Right renal cortex interstitium (tissue), 3 donors: ENCODE measurements at regions not wholly inside any gene's neighbourhood (a gene's known extent, or its start where the extent isn't known, plus 50 kb on each side); places are given as distances from the start of the nearest gene placed in this dataset.

ENCODE experiments used
- DNase-seq, 3 donors: peaks; one replicate each; pipeline ENCODE4 v3.0.0-alpha.2; 2013; ENCODE audit warnings: low read depth in 3 of 3, low spot score in 2 of 3

DNA sequence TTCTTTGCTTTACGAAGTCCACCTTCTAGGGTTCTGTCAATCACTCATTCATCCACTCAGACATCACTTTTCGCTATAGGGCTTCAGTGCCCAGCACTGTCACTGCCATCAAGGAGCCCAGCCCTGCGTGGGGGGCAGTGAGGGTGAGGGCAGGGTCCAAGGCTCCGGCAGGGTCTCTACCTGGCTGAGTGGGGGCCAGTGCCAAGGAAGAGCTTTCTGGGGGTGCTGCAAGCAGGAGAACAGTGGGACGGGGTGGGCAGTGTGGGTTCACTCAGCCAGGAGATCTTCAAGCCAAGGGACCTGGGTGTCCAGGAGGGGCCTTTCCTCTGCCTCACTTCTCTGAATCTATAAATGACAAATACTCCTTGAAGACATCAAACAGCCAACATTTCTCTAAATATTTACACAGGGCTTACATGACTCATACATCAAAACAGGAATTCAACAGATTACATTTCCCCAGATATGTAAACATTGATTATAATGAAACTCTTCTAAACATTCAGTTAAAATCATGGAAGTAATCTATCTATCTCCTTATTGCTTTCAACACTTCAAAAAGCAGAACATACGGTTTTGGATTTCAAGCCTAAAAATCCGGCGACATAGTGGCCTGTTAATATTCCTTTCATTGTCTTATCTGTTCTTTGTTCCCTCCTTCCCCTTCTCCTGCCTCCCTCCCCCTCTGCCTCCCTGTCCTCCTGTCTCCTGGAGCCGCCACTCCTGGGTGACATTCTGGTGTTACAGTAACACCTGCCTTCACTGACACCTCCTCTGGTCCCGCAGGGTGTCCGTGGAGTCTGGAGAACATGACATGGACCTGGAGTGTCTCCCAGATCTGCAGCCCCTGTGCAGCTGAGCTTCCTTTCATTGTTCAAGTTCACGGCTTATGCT is 94.4 kb upstream of the ADRA2C start:
- no peak for DNase-seq

DNA sequence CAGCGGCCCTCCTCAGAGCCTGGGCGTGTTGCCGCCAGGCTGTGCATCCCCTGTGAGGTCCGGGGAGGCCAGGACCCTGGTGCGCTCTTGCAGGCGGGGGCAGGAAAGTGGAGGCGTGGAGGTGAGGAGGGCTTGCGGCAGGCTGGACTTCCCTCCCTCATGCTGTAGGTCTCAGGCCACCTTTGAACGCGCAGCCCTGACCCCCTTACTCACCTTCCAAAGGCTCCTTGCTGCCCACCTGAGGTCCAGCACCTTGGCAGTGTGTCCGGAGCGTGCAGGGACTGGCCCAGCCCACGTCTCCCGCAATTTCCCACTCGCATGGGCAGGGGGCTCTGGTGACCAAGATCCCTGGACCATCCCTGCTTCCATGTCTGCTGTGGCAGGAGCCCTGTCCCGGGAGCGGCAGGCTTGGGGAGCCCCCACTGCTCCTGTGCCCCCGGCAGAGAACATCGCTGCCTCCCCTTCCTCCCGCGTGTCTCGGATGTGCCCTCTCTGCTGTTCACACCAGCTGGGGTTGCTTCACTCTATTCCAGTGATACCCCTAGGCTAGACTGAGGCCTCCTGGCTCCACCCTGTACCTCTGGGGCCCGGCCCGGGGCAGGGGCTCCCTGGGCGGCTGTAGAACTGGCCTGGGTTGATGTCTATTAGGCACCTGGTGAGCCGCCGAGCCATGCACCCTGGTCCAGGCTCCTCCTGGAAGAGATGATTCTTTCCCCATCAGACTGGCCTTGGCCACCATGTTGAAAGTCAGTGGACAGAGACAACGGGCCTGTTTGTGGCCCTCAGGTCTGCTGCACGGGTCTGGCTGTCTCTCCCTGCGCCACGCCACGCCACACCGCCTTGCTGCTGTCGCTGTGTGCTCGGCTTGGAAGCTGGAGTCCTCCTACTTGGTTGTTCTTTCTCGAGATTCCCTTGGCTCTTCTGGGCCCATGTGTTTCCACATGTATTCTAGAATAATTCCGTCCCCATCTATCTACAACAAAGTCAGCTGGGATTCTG is 95.4 kb upstream of the ADRA2C start:
- no peak for DNase-seq

DNA sequence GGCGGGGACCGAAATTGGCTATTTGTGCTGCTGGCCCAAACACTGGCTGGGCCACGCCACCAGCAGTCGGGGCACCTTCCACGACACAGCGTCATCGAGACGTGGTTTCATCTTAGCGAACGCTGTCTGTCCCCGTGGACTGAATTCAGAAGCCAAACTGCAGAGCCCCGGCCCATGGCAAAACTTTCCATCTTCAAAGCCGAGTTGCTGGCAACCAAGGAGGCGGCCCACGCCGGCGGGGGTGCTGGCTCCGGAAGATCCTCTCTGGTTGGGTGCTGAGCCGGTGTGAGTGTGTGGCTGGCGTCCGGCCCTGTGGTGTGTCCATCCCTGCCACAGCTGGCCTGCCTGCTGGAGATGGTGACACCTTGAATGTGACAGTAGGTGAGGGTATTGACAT is 96.6 kb upstream of the ADRA2C start:
- no peak for DNase-seq

DNA sequence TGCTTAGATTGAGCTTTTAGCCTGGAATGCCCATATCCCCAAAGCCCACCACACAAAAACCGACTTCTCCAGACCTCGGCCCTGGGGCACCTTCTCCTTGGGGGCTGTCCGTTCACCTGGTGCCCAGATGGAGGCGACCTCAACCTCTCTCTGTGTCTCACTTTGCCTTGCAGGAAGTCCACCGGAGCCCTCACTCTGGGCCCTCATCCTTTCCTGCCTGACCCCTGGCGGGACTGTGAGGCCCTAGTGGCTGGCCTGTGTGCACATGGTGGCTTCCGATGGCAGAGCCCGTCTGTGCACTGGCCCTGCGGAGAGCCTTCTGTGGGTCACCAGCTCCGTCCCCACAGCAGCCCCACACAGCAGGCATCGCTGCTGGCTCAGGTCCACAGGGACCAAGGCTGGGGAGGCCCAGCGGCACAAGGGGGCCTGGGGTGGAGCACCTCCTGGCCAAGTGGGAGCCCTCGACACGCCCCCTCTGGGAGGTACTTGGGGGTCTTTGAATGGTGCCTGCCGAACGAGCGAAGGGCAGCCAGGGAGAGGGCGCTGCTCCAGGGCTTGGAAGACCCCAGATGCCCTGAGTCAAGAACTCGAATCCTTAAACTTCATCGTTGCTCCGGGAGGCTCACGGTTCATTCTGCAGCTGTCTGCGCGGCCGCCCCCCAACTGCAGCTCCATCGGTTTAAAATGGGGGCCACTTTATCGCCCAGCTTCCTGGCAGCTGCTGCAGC is 97.2 kb upstream of the ADRA2C start:
- no peak for DNase-seq

DNA sequence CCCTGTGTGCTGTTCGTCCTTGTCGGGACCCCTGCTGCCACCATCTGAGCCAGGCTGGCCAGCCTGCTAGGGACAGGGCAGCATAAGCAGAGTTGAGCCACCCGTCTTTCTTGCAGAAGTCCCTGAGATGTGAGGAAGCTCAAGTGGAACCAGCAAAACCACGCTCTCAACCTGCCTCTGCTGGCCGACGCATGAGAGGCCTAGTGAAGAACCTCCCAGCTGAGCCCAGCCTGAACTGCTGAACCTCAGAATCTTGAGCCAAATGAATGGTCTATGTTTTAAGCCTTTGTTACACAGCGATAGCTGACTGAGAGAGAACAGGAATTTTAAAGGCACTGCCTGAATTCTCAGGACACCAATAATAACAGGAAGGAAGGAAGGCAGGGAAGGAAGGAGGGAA is 98.9 kb upstream of the ADRA2C start:
- no peak for DNase-seq

DNA sequence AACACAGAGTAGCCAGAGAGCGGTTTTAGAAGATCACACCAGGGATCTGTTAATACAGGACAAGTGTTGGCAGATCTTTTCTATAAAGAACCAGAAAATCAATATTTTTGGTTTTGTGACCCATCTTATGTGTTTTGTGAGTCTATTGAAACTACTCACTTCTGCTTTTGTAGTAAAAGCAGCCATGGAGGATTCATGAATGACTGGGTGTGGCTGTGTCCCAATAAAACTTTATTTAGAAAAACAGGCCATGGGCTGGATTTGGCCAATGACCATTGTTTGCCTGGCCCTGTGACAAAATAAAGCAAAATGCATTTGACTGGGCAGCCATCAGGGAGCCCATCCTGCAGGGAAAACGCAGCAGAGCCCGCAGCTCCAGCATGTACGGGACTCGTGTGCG is 99.9 kb upstream of the ADRA2C start:
- no peak for DNase-seq

DNA sequence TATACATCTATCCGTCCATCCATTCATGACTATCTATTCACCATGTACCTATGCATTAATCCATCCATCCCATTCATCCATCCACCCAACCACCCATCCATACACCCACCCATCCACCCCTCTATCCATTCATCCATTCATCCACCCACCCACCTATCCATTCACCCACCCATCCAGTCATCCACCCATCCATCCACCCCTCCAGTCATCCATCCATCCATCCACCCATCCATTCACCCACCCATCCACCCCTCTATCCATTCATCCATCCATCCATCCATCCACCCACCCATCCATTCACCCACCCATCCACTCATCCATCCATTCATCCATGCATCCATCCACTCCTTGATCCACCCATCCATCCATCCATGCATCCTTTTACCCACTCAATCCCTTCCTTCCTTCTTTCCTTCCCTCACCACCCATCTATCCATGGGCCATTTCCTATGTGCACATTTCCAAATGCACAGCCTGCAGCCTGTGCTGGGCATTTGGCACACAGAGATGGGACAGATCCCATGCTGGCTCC is 100.8 kb upstream of the ADRA2C start:
- no peak for DNase-seq

DNA sequence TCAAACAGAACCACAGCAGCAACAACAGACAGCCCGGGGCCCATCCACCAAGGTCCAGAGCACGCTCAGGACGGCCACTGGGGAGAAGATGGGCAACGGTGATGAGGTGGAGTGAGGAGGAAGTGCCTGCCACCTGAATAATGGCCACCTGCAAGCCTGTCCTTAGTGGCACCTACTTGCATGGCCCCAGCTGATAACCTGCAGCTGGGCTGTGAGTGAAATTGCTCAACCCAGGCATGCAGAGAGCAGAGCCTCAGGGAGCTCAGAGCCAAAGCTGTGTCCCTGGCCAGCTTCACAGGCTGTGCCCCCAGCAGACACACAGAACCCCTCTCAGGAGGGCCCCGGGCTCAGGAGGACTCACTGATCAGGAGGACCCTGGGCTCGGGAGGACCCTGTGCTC is 102.4 kb upstream of the ADRA2C start:
- DNase-seq = no peak

DNA sequence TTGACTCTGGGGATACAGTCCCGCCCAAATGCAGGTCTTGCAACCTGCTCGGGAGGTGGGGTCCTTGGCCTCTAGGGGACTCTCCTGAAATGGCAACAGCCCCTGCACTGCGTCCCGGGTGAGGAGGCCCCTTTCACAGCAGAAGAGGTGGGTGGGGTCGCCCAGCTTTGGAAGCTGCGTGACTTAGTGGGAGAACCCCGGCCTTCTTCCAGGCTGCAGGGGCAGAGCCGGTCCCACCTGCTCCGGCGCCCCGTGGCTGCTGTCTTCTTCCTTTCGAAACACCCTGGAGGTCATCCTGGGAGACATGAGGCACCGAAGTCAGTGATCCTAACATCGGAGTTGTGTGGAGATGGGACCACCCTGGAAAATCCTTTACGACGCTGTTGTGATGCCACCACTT is 103.7 kb upstream of the ADRA2C start:
- no peak for DNase-seq

DNA sequence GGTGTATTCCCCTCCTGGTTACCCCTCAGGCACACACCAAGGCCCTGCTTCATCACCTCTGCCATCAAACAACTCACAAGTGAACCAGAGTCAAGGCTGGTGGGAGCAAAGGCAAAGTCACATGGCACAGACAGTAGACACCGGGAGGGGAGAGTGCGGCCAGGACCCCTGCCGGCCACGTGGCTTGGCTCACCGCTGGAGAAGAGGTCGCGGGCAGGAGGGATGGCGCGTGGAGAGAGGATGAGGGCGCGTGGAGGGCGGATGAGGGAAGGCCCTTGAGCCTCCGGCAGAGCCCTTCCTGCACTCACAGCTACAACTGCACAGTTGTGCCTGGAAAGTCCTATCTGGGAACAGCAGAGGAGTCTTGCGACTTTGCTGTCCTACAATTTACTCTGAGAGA is 104.2 kb upstream of the ADRA2C start:
- no peak for DNase-seq

DNA sequence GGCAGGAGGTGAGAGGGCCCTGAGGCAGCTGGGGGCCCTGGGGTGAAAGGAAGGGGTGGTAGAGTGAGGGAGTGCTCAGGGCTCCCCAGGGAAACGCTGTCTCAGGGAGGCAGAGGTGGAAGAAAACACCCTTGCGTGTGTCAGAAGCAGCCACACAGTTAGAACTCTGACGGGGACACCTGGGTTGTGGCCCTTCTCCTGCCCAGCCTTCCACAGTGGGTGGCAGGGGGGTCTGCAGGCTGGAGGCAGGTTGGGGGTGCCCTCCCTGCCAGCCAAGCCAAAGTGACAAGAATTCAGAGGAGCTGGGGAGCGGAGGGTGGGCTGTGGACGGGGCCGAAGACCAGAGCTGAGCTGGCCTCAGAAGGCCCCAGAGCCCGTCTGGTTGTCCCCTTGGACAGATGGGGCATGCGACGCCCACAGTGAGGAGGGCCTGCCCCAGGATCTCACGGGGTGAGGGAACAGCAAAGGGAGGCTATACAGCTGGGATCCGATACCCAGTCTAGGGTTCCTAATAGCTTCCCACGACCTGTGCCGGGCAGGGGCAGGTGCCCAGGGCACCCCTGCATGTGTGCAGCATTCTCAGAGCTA is 105.2 kb upstream of the ADRA2C start:
- DNase-seq = no peak

DNA sequence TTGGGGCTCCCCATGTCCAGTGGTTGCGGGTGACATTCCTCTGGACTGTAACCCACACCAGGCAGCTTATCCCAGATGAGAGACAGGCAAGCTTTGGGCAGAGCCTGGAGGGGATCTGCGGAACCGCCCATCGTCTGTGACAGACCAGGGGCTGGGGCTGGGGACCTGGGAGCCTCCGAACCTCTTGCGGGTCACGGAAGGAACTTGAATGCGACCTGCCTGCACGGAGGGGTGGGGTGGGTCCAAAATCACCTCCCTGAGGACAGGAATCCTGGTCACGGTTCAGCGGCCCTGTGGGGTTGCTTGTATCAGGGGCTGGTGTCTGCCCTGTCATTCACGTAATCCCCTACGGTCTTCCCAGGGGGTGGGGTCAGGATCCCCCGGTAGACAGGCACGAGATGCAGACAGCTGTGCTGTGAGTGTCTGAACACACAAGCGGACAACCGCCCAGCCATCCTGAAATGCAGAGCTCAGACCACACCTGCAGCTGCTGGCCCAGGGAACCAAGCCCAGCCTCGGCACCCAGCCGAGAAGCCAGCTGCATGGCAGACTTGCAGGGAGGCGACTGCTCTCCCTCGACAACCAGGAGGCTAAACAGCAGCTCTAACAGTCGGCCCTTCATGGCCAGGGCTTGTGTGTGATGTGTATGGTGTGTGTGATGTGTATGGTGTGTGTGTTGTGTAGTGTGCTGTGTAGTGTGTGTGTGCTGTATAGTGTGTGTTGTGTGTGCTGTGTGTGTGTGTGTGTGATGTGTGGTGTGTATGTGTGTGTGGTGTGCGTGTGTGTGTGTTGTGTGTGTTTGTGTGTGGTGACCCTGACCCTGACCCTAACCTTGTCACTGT is 105.9 kb upstream of the ADRA2C start:
- DNase-seq = no peak

DNA sequence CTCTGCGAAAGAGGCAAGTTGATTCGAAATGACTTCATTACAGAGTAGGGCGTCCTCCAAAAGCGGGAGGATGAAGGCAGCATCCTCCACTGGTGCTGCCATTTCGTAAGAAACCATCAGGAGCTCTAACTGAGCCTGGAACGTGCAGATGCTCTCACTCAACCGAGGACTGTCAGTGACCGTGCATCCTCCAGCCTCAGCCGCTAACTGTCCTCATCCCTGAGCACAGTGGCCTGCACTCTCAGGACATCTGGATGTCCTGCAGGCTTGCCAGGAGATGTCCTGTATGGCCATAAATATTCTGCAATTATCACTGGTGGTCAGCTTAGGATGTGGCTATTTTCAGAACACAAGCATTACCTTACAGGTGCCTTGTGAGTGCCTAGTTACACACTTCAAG is 107.1 kb upstream of the ADRA2C start:
- no peak for DNase-seq

DNA sequence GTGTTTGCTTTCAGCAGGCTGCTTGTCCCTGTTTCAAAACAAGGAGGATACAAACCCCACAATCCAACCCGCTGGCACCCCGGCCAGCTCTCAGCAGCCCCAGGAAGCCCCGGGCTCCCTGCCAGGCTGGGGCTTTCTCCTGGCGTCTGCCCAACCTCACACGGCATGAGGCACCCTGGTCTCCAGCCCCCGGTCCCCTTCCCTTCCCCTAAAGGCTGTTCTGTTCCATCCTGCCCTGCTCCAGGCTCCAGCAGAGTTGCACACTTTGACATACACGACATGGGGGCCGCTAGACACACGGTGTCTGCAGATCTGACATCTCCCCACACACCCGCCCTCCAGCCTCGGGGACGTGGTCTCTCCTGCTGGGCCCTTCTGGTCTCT is 107.7 kb upstream of the ADRA2C start:
- DNase-seq = no peak

DNA sequence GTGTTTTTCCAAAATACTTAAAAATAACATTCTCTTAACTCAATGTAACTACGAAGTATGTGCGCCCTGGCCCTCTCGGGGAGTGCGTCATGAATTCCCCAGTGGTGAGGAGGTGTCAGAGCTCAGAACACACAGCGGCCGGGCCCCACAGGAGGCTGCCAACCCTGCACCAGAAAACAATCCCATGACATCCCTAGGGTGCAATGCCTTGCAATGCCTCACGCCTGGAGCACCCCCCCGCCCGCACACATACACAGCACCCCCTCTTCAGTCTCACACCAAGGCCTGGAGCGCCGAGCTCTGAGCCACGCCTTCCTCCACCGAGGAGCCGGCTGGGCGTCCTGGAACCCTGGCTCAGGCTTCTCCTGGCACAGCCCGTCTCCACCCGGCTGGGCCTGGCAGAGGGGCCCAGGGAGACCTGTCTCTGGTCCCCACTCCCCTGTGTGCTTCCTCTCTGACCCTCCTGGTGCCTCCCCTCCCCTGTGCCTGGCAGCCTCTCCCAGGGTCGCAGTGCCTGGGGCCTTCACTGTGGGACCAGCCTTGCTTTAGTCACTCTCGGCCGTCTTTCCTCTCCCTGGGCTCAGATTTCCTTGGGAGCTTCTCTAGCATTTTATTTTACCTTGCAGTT is 108.2 kb upstream of the ADRA2C start:
- no peak for DNase-seq

DNA sequence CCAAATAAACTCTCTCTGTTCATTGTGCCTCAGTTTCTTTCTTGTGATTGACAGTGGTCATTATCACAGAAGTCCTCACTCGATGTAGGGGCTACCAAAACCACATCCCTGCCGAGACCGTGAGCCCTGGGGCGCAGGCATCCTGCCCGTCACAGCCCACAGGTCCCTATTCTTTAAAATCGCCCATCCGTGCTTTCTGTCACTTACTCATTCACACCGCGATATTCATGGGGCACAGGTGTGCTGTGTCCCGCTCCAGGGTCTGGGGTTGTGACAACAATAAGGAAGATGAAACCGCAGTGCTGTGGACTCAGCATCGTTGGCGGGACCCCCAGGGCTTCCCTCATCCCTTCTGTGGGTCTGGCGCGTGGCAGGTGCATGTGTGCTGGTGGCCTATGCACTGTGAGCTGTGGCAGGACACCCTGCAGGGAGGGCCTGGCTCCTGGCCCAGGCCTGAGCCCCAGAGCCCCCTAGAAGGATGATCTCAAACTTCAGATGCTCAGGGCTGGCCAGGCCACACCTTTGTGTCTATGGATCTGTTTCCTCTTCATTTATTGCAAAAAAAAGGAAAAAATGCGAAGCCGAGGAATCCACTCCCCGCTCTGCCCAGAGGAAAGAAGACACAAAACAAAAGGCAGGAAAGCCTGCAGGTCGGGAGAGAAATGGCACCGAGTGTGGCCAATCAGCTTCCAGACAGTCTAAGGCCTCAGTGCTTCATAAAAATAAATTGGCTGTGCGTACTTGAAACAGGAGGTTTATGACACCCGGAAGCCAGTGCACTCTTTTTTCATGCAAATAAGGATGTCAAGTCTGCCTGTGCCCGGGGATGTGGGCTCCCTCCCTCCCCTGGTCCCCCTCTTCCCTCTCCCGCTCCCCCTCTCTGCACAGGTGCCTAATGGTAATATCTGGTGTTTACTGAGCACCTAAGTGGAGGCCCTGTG is 109.5 kb upstream of the ADRA2C start:
- DNase-seq = no peak

DNA sequence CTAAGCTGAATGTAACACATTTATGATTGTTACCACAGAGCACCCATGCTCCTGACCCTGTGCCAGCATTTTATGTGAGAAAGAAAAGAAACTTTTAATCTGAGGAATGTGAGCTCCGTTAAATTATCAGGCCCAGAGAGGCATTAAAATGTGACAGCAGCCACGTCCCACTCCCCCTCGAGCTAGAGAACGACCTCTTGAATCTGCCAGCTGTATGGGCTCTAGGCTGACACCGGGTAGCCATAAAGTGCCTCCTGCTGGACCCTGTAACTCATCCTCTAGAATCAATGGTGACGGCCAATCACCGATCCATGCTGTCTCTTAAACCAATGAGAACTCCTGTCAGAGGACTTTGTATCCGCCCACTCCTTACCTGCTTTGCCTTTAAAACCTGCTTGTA is 110.2 kb upstream of the ADRA2C start:
- DNase-seq = peak in 1 of 3 donors; percentile 60

DNA sequence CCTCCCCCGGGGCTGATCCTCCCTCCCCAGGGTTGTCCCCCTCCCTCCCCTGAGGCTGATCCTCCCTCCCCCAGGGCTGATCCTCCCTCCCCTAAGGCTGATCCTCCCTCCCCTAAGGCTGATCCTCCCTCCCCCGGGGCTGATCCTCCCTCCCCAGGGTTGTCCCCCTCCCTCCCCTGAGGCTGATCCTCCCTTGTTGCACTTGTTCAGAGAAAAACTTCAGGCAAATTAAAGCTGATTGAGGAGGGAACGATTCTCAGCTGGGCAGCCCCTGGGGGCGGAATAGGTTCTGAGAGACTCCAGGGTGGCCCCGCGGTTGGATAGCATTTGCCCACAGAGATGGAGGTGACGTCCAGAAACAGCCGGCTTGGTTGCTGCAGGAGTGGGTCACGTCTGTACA is 110.7 kb upstream of the ADRA2C start:
- DNase-seq = no peak
